Ishikawa (cell line): ENCODE measurements at regions not wholly inside any gene's neighbourhood (a gene's known extent, or its start where the extent isn't known, plus 50 kb on each side); places are given as distances from the start of the nearest gene placed in this dataset.
A peak's percentile ranks its signal among the peaks of the same experiment; 100 is the strongest.

ENCODE experiments used
- CEBPB ChIP-seq: IDR thresholded peaks from 2 replicates; pipeline ENCODE4 v1.6.1; 2012
- EGR1 ChIP-seq: IDR thresholded peaks from 2 replicates; pipeline ENCODE4 v1.6.1; 2012
- EP300 ChIP-seq: IDR thresholded peaks from 2 replicates; pipeline ENCODE4 v1.6.1; 2012; ENCODE audit warnings: borderline replicate concordance
- FOXM1 ChIP-seq: IDR thresholded peaks from 2 replicates; pipeline ENCODE4 v1.6.1; 2012; ENCODE audit warnings: low read depth, borderline replicate concordance
- MAX ChIP-seq: IDR thresholded peaks from 2 replicates; pipeline ENCODE4 v1.6.1; 2012
- NFIC ChIP-seq: IDR thresholded peaks from 2 replicates; pipeline ENCODE4 v1.6.1; 2012
- RAD21 ChIP-seq: IDR thresholded peaks from 2 replicates; pipeline ENCODE4 v1.6.1; 2012; ENCODE audit warnings: low read depth
- REST ChIP-seq: IDR thresholded peaks from 2 replicates; pipeline ENCODE4 v1.6.1; 2012; ENCODE audit warnings: low read depth, mild to moderate bottlenecking
- TAF1 ChIP-seq: IDR thresholded peaks from 2 replicates; pipeline ENCODE4 v1.6.1; 2012; ENCODE audit warnings: low read depth, mild to moderate bottlenecking
- TCF12 ChIP-seq: IDR thresholded peaks from 2 replicates; pipeline ENCODE4 v1.6.1; 2012; ENCODE audit warnings: low read depth
- YY1 ChIP-seq: IDR thresholded peaks from 2 replicates; pipeline ENCODE4 v1.6.1; 2012; ENCODE audit warnings: low read depth
- ZBTB7A ChIP-seq: IDR thresholded peaks from 2 replicates; pipeline ENCODE4 v1.6.1; 2012; ENCODE audit warnings: low read depth
- TF ChIP-seq, protein P1 (sequence below): IDR thresholded peaks from 2 replicates; pipeline ENCODE4 v1.6.1; 2012

DNA sequence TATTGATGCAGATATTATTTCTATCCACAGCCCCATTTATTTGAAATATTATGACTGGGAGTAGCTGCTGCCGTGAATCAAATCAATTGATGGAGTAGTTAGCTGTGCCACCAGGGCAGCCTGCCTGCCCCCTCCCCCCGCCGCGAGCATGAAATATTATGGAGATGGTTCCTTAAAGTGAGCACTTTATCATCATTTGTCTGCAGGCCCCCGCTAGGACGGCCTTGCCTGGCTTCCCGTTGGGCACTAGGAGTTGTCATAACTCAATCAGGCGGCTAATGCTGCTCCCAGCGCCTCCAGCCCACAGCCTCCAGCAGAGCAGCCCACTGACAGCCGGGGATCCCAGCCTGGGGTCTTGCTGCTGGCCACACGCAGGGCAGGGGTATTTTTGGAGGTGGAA lies 173.9 kb downstream of the SALL1 start:
- no peak for TF ChIP-seq REST
- TF ChIP-seq FOXM1, result no peak
- TF ChIP-seq RAD21, result 0 out of 2 replicates have a peak, but pooled peaks have one; percentile 3
- TF ChIP-seq YY1, result no peak
- no peak for TF ChIP-seq NFIC
- no peak for TF ChIP-seq EGR1
- no peak for TF ChIP-seq TAF1
- no peak for TF ChIP-seq MAX
- TF ChIP-seq EP300, result no peak
- TF ChIP-seq TCF12, result no peak
- TF ChIP-seq ZBTB7A, result no peak
- no peak for TF ChIP-seq CEBPB
- TF ChIP-seq, protein P1, sequence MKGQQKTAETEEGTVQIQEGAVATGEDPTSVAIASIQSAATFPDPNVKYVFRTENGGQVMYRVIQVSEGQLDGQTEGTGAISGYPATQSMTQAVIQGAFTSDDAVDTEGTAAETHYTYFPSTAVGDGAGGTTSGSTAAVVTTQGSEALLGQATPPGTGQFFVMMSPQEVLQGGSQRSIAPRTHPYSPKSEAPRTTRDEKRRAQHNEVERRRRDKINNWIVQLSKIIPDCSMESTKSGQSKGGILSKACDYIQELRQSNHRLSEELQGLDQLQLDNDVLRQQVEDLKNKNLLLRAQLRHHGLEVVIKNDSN, result no peak
